ENCODE measurements at regions not wholly inside any gene's neighbourhood (a gene's known extent, or its start where the extent isn't known, plus 50 kb on each side); places are given as distances from the start of the nearest gene placed in this dataset.

DNA sequence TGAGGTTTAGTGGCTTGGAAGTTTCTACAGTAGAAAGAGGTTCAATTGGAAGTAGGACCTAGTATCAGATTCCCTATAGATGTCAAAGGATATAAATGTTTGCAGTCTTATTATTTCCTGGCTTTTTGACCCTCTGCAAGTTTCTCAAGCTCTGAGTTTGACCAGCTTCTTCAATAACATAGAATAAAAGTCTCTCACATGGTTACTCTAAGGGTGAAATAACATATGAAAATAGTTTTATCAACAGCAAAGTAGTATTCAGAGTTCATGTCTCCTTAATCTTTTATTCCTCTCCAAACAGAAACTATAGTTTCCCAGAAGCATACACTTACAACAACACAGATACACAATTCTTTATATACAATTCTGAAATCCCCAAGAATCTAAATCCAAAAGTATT, 132.9 kb upstream of the RND3 start:
- DNase-seq (ENCODE audit: low read depth in 2 of 2): no peak

DNA sequence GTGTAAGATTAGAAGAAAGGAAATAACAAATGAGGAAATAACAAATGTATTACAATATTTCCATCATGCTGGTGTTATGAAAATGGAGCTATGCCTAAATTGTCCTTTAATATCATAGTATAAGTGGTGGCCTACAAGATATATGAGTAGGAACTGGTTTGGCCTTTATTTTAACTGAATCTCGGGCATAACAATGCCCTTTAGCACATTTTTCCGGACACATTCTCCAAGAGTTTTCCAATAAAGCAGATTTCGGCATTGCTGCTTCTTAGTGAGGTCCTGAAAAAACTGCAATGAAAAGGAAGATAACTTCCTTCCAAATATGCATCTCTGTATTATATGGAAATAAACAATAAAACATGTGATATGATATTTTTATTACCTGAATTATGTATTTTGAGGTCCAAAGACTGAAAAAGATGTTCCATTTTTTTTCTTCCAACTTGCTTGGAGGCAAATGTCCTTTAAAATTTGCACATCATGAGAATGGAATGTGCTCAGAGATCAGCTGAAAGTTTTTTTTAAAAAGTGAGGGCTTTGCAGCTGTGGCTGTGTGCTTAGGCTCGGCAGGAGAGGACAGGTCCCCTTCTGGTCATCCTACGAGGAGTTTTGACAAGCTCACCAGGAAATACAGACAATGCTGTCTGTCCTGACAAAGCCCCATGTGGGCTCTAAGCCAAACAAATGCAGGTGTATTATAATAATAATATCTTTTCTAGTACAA, 132.3 kb upstream of the RND3 start:
- DNase-seq (ENCODE audit: low read depth in 2 of 2): no peak

DNA sequence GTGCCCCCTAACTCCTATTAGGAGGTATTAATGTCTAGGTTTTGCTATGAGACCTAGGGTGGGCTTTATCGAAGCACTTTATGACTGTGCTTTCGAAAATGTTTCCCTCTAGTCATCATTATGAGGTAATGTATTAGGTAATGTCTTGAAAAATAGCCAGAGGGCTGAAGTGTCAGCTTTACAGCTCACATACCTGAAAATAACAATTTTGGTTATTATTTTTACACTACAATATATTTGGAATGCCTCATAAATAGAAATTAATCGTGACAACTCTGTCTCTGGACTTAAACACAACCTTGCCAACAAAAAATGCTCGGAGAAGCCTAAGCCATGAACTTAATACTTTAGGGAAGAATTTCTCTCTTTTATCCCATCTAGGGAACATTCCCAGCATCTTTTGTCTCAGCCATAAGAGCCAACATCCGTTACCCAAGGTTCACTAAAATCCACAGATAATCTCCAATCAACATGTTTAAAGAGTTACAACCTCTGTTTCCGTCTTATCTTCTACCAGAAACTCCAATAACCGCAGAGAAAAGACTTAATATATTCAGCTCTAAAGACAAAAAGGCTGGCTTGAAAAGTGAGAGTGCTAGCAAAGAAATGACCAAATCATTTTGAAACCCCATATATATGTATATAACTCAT, 130.9 kb upstream of the RND3 start:
- no peak for DNase-seq (ENCODE audit: low read depth in 2 of 2)

DNA sequence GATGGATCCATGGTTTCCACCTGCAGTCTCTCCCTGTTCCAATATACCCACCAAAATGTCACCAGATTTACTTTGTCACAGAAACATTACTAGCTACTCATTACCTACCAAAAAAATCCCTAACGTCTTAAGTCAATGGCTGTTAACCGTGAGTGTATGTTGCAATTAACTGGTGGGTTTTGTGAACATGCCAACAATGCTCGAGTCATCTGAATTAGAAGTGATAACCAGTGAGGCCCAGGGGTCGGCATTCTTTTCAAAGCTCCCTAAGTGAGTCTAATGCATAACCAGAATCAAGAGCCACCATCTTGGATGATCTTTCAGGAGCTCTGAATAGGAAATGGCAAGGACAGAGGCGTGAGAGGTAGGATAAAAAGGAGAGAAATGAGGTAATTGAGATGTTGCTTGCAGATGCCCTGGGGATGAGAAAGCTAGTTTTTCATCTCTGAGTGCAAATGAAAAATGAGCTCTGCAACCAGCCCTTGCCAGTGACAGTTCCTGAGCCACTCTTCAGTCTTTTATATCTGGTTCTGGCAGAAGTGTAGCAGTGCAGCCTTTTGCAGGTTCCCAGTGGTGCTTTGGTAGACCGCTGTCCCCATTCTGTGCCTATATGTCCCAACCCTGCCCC, 130.0 kb upstream of the RND3 start:
- no peak for DNase-seq (ENCODE audit: low read depth in 2 of 2)

DNA sequence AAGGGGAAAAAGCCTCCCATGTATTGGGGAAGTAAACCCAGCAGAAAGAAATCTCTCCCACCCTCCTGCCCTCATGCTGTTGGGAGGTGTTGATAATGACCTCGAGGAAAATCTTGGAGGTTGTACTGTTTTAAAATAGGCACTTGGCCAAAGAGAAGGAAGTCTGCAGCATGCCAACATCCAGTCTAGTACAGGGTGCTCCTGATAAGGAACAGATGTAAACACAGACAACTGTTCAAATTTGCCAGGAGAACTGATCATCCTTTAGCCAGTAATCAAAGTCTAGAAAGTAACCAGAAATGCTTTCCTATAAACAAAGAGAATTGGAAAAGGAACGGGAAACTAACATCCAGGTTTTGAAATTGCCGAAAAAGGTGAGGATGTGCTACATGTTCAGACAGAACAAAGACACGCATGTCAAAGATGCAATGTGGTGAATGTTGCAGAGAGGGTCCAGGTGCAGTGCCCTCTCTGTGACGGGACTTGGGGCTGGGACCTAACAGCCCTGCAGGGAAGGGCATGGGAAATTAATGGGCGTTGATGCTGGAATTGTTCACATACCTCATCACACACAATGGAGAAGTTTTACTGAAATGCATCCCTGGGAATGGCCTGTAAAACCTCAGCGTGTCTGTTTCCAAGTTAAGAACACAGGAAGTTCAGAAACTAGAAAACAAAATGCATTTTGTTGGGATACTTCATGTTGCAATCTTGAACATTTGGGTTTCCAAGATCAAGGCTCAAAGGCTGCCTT, 125.7 kb upstream of the RND3 start:
- no peak for DNase-seq (ENCODE audit: low read depth in 2 of 2)

DNA sequence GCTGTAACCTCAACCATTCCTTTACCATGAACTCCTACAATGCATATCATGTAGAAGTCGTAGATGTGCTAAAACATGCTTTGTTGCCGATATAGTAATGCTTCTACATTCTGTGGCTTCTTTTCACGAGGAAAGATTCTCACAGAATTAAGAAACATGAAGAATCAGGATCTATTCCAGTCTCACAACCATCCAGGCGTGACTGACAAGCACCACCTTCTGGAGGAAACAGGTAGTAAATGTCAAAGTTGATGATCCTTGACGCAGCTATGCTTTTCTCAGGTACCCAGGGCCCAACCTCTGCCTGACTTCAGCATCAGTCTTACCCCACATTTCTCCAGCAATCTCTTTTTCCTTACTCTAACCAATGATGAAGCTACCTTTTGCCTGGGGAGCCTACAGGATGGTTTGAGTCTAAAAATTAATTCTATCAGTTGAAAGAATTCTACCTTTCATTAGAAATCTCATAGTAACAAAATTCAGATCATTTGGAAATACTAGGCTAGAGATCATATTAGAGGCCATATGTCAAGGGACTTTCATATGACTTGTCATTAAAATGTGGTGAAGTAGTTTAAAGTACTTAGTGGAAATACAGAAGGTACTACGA, 123.3 kb upstream of the RND3 start:
- no peak for DNase-seq (ENCODE audit: low read depth in 2 of 2)

DNA sequence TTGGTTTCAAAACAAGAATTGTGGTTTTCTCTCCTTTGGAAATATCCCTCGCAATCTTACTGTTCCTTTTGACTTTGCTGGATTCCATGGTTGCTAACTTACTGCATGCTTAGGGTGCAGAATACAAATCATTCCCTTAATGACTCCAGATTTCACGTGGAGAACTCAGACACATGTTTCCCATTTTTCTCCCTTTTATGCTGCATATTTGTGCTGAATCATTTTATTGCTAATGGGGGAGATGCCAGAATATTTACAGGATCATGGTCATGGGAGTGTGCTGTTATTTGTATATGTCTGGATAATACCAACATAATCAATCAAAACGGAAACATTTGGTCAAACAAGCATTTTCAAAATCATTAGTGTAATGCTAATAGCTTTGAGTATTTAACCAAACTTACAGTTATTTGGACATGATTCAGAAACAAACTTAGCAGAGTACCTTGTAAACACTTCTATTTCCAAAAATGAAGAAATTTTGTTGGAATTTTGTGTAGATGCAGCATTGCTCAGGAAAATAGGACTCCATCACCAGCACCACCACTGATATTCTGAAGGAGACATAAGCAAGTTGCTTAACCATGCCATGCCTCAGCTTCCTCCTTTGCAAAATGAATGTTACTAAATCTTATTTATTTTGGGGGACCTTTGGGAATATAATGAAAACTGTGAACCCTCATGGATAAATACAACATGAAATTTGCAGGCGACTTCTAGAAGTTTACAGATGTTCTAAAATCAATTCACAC, 122.5 kb upstream of the RND3 start:
- DNase-seq (ENCODE audit: low read depth in 2 of 2): no peak

DNA sequence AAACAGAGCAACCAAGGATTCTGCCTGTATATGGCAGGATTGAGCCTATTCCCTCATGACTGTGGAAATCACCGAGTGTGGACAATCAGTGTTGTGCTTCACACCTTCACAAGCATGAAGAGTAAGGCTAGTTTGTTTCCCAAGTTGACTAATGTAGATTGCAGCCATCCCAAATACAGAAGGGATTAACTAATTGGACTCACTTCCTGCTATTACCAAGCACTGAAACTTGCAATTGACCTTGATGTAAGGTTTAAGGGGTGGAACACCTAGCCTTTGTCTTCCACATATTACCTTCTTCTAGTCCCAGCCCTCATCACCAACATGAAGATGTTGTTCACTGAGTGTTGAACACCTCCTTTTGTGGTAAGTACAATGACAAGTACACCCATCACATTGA, 120.9 kb upstream of the RND3 start:
- no peak for DNase-seq (ENCODE audit: low read depth in 2 of 2)

DNA sequence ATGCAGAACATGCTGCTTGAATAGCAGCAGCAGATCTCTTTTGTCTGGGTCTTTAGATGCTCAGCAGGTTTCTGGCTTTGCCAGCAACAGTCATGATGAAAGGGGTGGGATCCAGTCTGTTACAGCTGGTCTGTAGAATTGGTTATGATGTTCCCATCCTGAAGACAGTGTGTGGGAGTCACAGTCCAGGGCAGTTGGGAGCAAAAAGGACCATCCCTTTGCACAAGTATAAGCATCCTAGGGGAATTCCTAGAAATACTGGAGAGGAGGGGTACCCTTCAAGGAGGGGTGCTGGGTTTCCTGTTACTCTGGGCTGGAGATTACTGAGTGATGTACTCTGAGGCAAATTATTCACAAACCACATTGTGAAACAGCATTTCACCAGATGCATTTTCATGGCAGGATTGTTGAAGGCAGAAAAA, 119.9 kb upstream of the RND3 start:
- DNase-seq (ENCODE audit: low read depth in 2 of 2): no peak

DNA sequence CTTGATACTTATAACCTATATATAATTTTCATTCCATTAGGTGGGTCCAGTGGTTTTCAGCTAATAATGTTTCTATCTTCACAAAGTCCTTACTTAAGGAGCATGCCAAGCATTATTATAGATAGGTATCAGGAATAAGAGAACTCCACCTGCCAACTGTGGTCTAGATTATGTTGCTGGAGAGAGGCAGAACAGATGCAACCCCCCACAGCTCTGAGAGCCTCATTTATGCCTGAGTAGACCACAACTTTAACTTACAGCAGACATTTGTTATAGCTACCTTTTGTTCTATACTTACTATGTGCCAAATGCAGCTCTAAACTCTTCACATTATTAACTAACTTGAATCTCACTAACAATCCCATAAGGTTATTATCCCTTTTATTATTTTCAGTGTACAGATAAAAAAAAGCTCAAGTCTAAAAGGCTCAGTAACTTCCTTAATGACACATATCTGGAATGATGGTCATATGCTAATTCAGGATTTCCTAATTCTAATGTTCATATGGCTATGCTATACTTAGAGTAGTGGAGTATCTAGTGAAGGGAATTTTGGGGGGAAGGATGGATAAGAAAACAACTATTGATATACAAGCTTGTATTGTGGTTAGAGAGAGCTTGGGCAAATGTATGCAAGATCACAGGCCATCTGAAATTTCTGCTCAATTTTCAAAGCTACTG, 119.1 kb upstream of the RND3 start:
- DNase-seq (ENCODE audit: low read depth in 2 of 2): no peak

DNA sequence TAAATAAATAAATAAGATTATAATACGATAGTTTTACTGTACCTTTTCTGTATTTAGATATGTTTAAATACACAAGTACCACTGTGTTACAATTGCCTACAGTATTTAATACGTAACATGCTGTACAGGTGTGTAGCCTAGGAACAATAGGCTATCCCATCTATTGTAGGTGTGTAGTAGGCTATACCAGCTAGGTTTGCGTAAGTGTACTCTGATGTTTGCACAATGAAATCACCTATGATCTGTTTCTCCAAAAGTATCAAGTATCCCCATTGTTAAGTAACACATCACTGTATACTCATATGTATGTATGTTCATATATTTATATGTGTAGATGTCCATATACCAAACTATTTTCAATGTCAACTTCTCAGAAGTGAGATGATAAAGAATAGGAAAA, 118.2 kb upstream of the RND3 start:
- DNase-seq (ENCODE audit: low read depth in 2 of 2): no peak

DNA sequence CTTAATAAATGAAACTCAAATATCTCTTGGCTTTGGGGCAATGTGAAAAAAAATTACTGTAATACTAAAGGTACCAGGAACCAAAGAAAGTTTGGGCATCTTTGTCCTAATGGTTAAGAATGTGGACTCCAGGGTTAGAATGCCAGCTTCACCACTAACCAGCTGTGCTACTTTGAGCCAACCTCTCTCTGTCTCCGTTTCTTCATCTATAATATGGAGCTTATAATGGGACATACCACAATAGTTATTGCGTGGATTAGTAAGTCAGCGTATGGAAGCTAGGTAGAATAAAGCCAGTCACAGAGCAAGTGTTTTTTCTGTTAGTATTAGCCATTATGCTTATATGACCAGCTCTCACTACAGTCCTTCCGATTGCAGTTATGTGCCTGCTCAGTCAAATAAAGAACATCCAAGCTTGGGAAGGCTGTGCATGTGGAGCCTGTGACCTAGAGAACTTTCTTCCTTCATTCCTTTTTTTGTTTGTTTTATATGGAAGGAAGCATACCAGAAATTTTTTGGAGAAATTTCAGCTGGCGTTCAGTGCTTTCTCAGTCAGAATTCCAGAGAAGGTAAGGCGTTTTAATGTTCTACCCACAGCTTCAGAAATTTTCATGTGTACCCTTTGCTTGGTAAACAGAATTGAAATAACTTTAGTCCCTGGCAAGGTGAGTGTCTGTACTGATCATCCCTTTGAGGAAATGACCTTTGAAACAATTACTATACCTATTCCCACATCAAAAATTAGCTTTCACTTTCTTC, 114.0 kb upstream of the RND3 start:
- no peak for DNase-seq (ENCODE audit: low read depth in 2 of 2)

DNA sequence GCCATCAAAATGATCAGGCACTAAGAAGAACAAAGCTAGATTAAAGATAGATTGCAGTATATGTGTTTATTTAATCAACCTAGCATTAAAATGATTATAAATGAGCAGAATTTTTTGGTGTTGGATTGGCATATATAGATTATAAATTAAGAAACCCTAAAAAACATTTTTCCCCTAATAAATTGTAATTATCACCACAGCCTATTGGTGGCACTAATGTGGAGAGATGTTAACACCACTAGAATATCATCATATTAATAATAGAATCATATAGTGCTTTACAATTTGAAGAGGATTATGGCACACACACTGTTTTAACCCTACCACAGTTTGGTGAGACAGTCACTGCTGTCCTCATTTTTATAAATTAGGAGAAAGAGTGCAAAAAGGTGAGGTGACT, 112.4 kb upstream of the RND3 start:
- no peak for DNase-seq (ENCODE audit: low read depth in 2 of 2)

DNA sequence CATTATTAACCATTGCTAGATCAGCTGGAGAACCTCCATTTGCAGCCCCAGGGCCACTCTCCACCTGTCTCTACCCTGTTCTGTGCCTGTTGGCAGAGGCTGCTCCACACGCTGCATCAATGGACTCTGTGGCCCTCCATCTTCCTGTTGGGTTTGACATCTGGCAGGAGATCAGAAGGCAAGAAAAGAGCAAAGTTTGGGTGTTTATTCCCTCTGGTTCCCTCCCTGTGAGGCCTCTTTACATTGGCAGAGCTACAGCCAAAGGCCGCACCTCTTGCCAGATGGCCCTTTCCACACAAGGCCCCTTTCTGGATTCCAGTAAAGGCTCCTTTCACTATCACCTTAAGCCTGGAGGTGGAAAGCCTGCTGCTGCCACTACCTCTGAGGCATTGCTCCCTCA, 110.9 kb upstream of the RND3 start:
- no peak for DNase-seq (ENCODE audit: low read depth in 2 of 2)

DNA sequence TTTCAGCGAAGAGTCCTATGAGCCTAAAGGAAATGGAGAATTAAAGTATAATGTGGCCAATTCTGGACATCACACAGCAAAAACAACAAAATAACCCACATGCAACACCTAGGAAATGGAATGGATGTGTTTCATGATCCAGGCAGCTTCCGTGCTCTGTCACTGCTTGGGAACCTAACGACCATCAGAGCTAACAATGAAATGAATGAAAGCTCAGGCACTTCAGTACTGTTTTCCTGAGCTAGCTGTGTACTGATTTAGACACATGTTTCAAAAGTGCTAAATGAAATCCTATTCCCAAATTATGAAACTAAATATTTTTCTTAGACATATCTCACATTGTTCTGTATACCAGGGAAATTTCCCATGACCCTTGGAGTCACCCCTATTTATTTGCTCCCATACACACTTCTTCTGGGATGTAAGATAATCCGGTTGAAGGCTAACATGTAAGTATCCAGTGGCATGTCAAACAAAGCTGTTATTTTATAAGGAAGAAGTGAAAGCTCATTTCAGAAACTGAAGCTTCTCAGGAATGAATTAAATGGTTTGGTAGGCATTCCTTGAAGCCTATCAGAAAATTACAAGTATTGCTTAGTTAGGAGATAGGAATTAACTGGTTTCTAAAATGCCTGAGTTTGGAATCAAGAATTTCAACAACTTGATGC, 108.5 kb upstream of the RND3 start:
- DNase-seq (ENCODE audit: low read depth in 2 of 2): no peak

DNA sequence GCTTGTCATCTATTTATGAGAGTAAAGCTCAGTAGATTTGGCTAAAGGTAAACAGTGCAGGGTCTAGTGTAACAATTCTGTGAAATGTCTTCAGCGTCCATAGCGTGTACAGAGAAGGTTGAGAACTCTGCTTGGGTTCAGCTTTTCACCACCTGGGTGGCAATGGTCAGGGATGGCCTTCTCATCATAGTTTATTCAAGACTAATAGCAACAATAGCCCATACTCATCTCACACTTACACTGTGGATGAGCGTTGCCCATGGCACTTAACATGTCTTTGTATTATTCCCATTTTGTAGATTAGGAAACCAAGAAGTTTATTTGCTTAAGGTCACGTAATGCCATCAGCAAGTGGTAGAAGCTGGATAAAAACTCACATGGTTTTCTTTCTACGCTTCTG, 106.8 kb upstream of the RND3 start:
- no peak for DNase-seq (ENCODE audit: low read depth in 2 of 2)

DNA sequence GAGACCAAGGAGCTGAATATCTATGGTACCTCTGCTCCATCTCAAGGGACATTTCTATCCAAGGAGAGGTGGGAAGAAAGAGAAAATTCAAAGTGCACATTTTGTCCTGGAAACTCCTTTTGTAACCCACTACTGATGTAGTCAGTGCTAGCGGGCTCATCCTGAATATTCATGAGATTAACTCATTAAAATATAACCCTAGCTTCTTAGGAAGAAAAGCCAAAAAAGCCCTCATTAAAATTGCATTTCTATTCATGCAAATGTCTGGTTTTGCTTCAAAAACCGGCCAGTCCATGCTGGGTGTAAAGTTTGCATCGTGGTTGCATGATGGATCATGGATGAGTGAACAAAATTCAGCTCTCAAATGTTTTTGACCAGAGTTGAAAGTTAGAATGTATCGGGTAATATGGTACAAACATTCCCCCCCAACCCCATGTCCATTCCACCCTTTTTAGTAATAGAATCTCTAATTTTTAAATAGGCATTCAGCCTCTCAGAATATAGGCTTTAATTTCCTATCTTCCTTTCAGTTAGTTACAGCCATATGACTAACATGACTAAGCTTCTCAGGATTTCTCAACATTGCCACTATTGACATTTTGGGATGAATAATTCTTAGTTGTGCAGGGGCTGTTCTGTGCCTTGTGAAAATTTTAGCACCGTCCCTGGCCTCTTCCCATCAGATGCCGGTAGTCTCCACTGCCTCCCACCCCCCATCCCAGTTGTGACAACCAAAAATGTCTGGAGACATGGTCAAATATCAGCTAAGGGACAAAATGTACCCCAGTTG, 104.2 kb upstream of the RND3 start:
- no peak for DNase-seq (ENCODE audit: low read depth in 2 of 2)

DNA sequence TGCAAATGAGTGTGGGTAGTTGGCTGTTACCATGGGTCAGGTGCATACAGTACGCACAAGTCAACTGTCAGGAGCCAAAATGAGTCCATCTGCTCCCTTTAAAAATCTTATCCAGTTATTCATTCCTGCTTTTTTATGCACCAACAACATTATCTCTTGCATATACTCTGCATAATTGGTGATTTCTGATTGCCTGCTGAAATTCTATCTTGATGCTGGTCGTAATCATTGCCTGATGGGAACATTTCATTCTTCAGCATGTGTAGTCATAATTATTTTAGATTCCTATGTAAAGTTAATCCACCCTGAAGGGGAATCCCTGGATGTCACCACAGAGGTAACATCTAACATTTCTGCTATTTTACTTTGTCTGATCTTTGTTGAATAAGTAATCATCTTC, 102.2 kb upstream of the RND3 start:
- no peak for DNase-seq (ENCODE audit: low read depth in 2 of 2)

DNA sequence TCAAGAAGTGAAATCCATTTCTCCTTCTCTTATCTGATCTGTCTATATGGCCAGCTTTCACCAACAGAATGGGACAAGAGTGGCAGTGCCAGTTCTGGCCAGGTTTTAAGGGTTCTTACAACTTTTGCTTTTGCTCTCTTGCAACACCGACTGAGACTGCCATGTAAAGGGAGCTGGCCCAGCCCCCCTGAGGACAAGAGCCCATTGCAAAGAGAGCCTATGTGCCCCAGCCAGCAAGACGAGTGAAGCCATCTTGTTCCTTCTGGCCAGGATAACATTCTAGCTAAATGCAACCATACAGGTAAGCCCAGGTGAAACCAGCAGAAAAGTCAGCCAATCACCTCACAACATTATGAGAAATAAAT, 101.0 kb upstream of the RND3 start:
- DNase-seq (ENCODE audit: low read depth in 2 of 2): no peak

Measured in stimulated activated CD4-positive, alpha-beta T cell treated with anti-CD3 and anti-CD28 coated beads, Interleukin-12 subunit alpha, Interleukin-12 subunit beta, amount 100 ng/mL, for 24 hours (primary cell).